ENCODE measurements at regions not wholly inside any gene's neighbourhood (a gene's known extent, or its start where the extent isn't known, plus 50 kb on each side); places are given as distances from the start of the nearest gene placed in this dataset.

DNA sequence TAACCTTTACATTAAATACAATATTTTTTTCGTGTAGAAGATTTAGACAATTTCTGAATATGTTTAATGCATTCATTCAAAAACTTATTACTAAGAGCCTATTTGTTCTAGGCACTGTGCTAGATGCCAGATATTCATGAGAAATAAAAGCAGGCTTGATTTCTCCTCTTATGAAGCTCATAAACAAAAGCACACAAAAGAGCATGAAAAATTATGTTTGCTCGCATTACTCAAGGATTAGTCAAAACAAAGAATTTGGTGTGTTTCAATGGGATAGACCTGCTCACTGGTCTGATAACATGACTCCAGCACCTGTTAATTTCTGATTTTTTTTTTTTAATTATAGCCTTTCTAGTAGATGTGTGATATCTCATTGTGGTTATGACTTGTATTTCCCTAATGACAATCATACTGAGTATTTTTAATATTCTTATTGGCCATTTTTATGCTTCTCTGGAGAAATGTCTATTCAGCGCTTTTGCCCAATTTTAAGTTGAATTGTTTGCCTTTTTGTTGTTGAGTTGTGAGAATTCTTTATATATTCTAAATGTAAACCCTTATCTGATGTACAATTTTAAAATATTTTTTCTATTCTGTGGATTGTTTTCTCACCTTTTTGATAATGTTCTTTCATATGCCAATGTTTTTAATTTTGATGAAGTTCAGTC is 382.3 kb upstream of the ADGRL4 start:
- DNase-seq (ENCODE audit: low read depth): no peak

DNA sequence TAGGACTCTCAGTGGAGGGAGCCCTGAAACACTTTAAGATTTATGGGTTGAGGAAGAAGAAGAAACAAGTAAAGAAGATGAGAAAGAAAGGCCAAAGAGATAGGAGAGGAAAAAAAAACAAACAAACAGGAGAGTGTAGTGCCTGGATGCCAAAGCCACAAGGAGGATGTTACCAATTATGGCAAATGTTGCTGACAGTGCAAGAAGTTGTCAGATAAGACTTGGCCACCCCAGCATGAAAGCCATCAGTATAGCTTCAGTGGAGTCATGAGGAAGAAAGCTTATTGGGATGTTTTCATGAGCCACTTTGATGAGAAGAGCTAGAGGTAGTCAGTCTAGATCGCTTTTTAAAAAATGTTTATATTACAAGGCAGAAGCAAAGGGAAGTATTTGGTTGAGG is 380.2 kb upstream of the ADGRL4 start:
- DNase-seq (ENCODE audit: low read depth): no peak

DNA sequence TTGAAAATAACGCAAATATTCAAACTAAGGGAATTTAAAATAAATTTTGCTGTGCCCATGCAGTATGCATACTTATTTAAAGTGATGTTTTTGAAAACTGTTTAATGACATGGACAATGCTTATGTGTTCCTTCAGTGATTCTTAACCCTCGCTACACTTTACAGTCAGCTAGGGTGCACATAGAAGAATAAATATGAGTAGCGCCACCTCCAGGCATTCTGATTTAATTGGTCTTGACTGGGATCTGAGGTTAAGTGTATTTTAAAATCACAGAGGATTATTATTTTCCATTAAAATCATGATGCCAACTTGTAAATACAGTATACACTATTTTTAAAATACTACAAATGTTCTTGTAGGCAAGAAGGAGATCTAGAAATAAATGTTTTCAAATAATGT is 373.5 kb upstream of the ADGRL4 start:
- DNase-seq (ENCODE audit: low read depth): no peak

DNA sequence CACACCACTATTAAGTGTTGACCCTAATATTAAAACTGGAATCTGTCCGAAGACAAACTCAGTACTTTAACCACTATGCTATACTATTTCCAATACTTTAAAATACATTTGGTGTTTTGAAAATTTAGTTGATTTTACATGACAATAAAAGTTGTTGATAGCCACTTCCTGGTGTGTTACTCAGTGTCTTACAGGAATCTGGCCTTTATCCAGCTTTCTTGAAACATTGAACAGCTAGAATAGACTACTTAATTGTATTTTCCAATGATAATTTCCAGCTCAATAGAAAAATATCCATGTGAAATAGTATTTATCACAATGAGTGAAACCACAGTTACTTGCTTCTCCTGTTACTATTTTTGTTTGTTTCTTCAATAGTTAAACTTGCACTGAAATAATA is 369.6 kb upstream of the ADGRL4 start:
- no peak for DNase-seq (ENCODE audit: low read depth)

DNA sequence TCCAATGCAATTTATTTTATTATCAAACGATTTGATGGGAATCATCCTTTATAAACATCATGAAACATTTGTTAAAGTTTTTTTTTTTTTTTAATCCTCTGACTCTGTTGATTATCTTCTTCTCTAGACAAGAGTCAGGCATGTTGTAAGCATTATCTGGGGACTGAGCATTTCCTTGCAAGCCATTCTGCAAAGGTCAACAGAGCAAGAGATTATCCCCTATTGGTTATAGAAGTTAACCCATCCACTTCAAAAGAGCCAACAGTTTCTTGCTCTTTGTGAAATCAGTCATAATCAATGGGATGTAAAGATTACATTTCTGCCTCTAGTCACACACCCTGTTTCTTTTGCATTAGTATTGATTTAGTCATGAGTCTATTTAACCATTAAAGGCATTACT is 368.8 kb upstream of the ADGRL4 start:
- no peak for DNase-seq (ENCODE audit: low read depth)

DNA sequence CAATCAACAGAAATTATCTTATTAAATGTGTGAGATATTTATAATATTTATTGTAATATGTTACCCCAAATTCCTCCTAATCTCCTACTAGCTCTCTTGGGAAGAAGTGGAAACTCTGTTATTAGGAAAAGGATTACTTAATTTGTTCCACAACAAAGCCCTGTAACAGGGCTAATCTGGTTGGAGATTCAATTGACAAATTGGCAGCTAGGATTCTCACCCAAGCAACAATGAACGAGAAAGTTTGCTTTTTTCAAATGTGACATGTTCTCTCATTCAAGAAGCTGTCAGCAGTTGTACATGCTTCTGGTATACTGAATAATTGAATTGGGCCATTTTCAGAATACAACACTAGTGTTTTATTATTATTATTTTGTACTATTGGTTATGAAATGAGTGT is 367.9 kb upstream of the ADGRL4 start:
- no peak for DNase-seq (ENCODE audit: low read depth)

DNA sequence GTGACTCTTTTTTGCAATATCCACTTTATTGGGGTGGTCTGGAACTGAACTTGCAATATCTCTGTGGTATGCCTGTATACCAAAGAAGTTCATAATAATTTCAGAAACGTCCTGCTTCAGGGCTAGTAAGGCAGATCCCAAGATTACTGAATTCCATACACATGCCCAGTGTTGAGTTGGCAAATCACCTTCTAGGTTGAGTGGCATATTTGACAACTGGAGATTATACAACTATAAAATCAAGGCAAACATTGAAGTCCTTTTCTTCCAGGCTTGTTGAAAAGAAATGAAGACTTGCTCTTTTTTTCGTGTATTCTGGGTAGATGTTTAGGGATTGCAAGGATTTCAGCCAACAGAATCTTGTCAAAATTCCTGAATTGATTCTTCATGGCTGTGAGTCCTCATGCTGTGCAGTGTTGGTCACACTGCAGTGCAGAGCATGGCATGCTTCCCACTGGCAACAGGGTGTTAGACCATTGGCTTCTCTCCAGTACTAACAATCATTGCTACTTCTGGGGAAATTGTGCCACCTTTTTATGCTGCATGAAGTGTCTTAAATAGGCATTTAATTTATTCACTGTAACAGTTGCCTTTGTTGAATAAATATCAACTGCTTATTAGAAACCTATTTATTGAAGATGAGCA is 367.1 kb upstream of the ADGRL4 start:
- DNase-seq (ENCODE audit: low read depth): no peak

DNA sequence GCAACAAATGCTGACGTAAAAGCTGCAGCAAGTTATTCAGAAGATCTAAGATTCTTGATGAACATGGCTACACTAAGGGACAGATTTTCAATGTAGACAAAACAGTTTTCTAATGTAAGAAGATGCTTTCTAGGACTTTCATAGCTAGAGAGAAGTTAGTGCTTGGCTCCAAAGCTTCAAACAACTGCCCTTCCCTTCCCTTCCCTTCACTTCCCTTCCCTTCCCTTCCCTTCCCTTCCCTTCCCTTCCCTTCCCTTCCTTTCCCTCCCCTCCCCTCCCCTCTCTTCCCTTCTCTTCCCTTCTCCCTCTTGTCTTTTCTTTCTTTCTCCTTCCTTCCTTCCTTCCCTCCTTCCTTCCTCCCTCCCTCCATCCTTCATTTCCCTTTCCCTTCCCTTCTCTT is 365.3 kb upstream of the ADGRL4 start:
- DNase-seq (ENCODE audit: low read depth): no peak

DNA sequence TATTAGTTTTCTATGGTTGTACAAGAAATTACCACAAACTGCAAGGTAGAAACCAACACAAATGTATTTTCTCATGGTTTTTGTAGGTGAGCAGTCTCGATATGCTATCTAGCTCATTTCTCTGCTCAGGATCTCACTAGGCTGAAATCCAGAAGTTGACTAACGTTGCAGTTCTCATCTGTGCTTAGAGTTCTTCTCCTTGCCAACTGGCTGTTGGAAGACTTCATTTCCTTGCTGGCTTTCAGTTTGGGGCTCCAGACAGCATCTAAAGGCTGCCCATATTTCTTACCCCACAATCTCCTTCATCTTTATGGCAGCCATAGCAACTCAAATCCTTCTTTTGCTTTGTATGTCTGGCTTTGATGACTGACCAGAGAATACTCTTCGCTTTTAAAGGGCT is 362.6 kb upstream of the ADGRL4 start:
- no peak for DNase-seq (ENCODE audit: low read depth)

DNA sequence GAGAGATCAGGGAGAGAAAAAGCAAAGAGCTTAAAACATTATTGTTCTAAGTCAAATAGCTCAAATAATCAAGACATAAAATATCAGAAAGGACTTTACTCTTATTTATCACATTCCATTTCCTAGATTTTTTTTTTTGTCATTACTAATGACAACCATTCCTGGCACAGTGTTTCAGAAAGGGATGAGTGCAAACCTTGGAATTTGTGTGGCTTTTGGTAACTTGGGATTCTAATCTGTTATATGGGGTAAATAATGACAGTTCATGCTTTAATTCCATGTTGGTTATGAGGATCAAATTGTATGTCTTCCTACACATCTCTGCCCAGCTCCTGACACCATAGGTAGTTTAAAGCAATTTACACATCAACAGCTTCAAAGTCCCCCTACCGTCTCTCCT is 358.4 kb upstream of the ADGRL4 start:
- no peak for DNase-seq (ENCODE audit: low read depth)

DNA sequence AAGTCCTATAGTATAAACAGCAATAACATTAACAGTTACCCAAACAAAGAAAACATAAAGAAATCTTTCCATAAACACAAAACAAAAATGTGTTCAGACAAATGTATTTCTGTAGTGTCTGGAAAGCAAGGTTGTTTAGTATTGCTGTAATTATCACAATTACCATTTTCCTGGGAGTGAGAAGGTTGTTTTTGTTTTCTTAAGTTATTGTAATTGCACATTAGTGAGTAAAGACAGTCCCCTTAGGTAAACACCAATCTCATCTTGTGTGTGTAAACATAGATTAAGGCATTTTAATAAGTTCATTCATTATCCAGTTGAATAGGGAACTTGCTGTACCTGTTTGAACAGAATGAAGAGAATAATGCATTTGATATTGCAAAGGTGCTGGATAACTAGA is 356.9 kb upstream of the ADGRL4 start:
- DNase-seq (ENCODE audit: low read depth): no peak

DNA sequence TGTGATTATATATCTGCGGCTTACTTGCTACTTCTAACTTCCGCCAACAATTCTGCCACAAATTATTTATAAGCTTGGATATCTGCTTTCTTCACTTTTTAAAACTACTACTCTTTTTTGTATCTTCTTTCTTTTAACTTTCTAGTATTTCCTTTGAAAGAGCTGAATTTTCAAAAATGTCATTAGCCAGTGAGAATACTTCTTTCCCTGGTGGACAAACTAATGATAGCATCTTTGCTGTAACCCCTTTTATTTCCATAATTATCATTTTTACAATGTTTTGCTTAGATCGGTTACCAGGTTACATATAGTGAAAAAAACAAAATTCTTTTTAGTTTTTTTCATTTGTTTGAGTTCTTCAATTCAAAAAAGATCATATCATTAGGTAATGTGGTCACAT is 355.9 kb upstream of the ADGRL4 start:
- DNase-seq (ENCODE audit: low read depth): no peak

DNA sequence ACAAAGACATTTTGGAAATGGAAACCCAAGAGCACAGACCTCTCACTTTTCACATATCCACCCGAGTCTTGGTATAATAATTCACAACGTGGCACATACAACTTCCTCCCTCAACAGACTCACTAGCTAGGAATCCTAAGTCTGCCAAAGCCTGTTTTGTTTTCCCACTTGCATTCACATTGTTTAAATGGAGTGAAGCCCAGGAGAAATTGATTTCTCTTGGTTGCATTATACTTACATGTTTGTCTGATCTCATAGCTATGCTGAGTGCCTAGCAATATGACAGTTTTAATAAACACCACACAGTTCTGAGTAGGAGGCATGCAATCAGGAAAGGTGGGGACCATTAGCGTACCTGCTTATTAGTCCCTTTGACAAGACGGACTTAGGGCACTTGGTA is 348.6 kb upstream of the ADGRL4 start:
- DNase-seq (ENCODE audit: low read depth): no peak

DNA sequence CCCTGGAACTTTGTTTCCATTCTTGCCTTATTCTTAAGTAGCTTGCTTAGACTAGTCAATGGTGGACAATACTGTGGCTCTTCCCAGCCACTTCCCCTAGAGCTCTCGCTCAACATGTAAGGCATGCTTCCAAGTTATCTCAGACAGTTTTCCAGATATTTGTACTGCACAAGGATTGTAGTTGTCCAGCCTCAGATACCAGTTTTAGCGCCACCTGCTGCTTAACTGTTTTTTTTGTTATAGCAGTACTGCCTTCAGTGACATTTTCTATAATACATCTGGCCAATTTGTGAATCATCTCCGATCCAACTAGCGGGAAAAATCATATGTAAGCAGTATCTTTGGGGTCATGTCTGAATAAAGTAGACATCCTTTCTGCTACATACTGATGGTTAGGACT is 346.7 kb upstream of the ADGRL4 start:
- DNase-seq (ENCODE audit: low read depth): no peak

DNA sequence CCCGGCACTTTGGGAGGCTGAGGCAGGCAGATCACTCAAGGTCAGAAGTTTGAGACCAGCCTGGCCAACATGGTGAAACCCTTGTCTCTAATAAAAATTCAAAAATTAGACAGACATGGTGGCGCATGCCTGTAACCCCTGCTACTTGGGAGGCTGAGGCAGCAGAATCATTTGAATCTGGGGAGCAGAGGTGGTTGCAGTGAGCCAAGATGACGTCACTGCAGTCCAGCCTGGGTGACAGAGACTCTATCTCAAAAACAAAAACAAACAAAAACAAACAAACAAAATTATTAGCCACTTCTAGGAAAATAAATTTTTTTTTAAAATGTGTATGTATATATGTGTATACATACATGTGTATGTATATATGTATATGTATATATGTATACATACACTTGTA is 320.3 kb upstream of the ADGRL4 start:
- no peak for DNase-seq (ENCODE audit: low read depth)

DNA sequence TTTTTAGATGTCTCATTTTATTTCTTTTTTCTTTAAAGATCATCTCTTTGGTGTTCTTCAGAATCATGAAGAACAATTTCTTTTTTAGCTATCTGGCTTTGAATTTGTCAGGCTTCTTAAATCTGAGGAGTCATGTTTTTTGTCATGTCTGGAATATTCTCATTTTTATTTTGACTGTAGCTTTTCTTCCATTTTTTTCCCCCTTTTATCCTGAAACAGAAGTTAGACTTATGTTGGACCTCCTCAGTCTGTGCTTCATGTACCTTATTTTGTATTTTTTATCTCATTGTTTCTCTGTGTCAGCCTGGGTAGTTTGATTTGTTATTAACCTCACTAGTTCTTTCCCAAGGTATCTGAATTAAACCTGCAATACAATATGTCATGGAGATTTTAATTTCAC is 319.2 kb upstream of the ADGRL4 start:
- no peak for DNase-seq (ENCODE audit: low read depth)

DNA sequence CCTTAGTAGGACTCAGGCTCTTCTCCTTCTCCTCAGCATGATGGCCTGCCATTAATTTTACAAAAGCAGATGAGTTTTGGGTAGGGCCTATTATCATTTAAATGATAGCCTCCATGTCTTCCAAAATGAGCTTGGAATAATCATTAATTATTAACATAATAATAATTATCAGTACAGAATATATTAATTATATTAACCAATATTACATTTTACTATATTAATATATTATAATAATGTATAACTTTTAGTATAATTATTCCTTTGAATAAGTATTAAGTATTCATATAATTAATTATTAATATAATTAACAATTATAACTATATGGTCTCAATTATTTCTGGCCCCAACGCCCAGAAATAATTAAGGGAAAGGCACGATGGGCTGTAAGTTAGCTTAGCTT is 318.6 kb upstream of the ADGRL4 start:
- no peak for DNase-seq (ENCODE audit: low read depth)

DNA sequence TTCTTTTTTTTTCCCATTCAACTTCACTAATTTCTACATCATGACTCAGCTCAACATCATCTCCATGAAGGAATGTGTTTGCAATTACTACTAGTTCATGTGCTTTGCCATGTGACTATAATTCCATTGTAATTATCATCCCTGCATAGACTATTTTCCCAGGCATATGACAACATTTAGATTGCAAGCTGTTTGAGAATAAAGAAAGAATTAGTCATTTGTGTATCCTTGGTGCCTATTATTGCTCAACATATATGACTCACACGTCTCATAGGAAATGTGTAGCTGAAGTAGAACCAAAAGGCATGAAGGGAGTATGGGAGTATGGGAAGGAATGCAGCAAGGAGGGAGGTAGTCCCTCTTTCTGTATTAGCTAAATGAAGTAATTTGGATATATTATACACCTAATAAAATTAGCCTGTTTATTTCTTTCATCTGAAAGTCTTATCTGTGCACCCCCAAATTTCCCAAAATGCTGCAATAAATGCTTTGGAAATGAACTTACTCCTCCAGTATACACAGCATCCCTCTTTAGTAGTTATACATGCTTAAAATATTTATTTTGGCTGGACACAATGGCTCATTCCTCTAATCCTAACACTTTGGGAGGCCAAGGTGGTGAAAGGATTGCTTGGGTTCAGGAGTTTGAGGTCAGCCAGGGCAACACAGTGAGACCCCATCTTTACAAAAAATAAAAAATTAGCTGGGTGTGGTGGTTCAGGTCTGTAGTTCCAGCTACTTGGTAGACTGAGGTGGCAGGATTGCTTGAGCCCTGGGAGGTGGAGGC is 316.9 kb upstream of the ADGRL4 start:
- DNase-seq (ENCODE audit: low read depth): no peak

DNA sequence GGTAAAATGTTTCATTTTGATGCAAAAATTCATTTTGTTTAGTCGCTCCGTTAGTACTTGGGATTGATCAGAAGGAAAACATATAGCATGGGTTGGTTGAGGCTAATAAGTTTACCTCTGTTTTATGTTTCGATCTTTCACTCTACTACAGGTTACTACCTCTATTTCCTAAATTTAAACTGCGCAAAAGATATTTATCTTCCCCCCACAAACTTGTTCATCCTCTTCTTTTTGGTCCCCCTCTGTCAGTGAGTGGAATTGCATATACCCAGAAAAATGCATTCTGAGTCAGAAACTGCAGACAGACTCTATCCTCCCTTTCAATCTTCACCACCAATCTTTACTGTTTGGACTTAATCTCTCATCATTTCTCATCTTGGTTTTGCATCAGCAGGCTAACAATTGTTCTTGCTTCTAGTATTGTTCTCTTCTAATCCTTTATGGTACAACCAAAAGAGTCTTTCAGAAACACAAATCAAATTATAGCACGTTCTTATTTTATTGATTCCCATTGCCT is 316.0 kb upstream of the ADGRL4 start:
- no peak for DNase-seq (ENCODE audit: low read depth)

DNA sequence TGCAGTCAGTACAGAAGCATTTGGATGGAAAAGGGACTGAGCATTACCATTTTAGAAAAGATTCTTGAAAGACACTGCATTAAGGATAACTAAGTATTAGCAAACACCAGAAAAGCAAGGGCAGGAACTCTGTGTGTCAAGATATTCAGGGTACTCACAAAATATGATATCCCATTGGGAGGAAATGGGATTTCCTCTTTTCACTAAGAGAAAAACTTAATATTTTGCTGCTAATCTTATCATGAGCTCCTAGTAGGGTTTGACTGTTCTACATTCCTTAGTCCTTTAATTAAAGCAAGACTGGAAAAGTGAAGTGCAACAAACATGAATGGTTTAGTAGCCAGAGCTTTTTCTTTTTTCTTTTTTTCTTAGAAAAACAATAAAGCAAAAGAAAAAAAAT is 305.9 kb upstream of the ADGRL4 start:
- no peak for DNase-seq (ENCODE audit: low read depth)

DNA sequence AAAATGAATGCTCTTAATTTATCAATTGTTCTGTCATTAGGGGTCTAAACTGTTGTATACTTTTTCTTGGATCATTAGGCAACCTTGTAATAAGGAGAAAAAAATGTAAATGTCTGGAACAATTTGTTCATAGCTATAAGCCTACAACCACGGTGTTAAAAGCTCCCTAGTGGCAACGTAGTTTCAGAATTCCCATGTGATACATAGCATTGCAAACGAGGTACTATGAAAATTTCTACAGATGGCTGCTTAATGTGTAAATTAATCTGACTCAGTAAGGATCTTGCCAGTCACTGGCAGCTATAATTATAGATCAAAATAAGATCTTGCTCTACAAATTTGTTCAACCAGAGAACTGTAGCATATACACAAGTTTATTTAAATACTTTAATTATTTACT is 304.1 kb upstream of the ADGRL4 start:
- no peak for DNase-seq (ENCODE audit: low read depth)

DNA sequence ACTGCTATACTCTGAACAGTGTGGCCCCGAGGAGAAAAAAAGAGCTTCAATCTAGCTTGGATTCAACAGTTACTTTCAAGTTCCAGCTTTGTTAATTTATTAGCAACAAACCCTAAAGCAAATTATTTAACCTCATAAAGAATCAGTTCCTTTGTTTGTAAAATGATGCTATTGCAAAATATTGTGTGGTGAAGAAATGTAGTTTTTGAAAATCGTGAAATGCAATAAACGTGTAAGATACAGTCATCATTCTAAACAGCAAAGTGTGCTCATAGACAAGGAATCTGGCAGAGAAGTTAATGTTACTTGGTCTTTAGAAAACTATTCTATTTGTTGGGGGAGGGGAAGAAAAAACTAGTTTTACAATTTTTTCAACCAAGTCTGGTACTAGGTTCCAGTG is 297.6 kb upstream of the ADGRL4 start:
- no peak for DNase-seq (ENCODE audit: low read depth)

DNA sequence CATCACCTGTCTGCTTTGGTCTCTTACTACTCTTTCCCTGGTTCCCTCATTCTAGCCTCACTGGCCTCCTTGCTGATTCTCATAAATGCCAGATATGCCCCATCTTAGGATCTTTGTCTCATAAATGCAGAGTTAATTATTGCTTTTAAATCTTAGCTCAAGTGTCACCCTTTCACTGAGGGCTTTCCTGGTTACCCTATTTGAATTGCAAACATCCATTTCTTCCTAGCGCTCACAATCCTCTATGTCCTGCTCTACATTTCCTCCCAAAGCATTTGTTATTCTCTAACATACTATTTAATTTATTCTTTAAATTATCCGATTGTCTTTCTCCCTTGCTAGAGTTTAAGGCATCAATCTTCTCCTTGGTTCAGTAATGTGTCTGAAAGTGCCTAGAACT is 296.5 kb upstream of the ADGRL4 start:
- no peak for DNase-seq (ENCODE audit: low read depth)

Measured in activated T-cell treated with anti-CD3 and anti-CD28 coated beads for 48 hours (primary cell).